ENCODE measurements at regions not wholly inside any gene's neighbourhood (a gene's known extent, or its start where the extent isn't known, plus 50 kb on each side); places are given as distances from the start of the nearest gene placed in this dataset.
A peak's percentile ranks its signal among the peaks of the same experiment; 100 is the strongest.

- Histone ChIP-seq H3K9me3 (ENCODE audit: low read length) (no peaks in the 10 kb centered on the region), H4K20me1 (ENCODE audit: low read length) (no peaks in the 10 kb centered on the region), H3K79me2 (ENCODE audit: low read length) (no peaks in the 10 kb centered on the region), H3K27ac (ENCODE audit: low read length) (no peak overlapping the region), H3F3A (ENCODE audit: low read length, unreplicated experiment) (no peaks in the 10 kb centered on the region), H3K27me3 (ENCODE audit: low read length) (peaks cover 22% of the 10 kb centered on the region), H3K36me3 (ENCODE audit: low read depth, low read length) (no peaks in the 10 kb centered on the region), H3K9me2 (replicated peaks; ENCODE audit: low read length) (no peaks in the 10 kb centered on the region), H3K9ac (ENCODE audit: low read length) (no peak overlapping the region), H3K4me2 (ENCODE audit: low read length) (no peak overlapping the region), H3K4me3 (ENCODE audit: low read length) (no peak overlapping the region), H3K4me1 (ENCODE audit: insufficient read depth, low read length) (no peaks in the 10 kb centered on the region), H2AFZ (ENCODE audit: low read length) (no peak overlapping the region)
- ChIA-PET POLR2A (ENCODE audit: unreplicated experiment) (no interaction called here), CTCF (no interaction called here)
- ATAC-seq (no peak), DNase-seq (peak; percentile 2)
- BruUV-seq (replicated peaks), result no TSS peak
- TF ChIP-seq CTCF (conservative IDR thresholded peaks at IDR 0.05; ENCODE audit: low read depth, low read length), result no peak
- no peak for TF ChIP-seq EZH2 (IDR thresholded peaks at IDR 0.05; ENCODE audit: low read length, unreplicated experiment)
- no peak for TF ChIP-seq EZH2phosphoT487 (IDR thresholded peaks at IDR 0.05; ENCODE audit: borderline replicate concordance, low read length)
- intact Hi-C loops (cut with micrococcal nuclease), result no loop called here
These were observed 130.4 kb upstream of the MIR17HG start for GRCh38 chr13:91216928-91217700.

- Histone ChIP-seq H2AFZ (ENCODE audit: low read length) (no peak overlapping the region), H3K4me2 (ENCODE audit: low read length) (no peak overlapping the region), H3K36me3 (ENCODE audit: low read depth, low read length) (no peaks in the 10 kb centered on the region), H3K4me1 (ENCODE audit: insufficient read depth, low read length) (no peaks in the 10 kb centered on the region), H3K27me3 (ENCODE audit: low read length) (peaks cover 32% of the 10 kb centered on the region), H3K9me3 (ENCODE audit: low read length) (no peaks in the 10 kb centered on the region), H3F3A (ENCODE audit: low read length, unreplicated experiment) (no peaks in the 10 kb centered on the region), H4K20me1 (ENCODE audit: low read length) (no peaks in the 10 kb centered on the region), H3K27ac (ENCODE audit: low read length) (no peak overlapping the region), H3K9me2 (replicated peaks; ENCODE audit: low read length) (no peaks in the 10 kb centered on the region), H3K9ac (ENCODE audit: low read length) (no peak overlapping the region), H3K79me2 (ENCODE audit: low read length) (no peaks in the 10 kb centered on the region), H3K4me3 (ENCODE audit: low read length) (no peak overlapping the region)
- TF ChIP-seq EZH2phosphoT487 (IDR thresholded peaks at IDR 0.05; ENCODE audit: borderline replicate concordance, low read length), result no peak
- TF ChIP-seq EZH2 (IDR thresholded peaks at IDR 0.05; ENCODE audit: low read length, unreplicated experiment), result no peak
- no peak for TF ChIP-seq CTCF (conservative IDR thresholded peaks at IDR 0.05; ENCODE audit: low read depth, low read length)
- no TSS peak for BruUV-seq (replicated peaks)
- ChIA-PET POLR2A (ENCODE audit: unreplicated experiment) (no interaction called here), CTCF (no interaction called here)
- intact Hi-C loops (cut with micrococcal nuclease), result no loop called here
- ATAC-seq (no peak), DNase-seq (no peak)
These were observed 128.3 kb upstream of the MIR17HG start for GRCh38 chr13:91219201-91219600.

- H3K27ac ChIP-seq (ENCODE audit: low read length), result no peak overlapping the region
- no peaks in the 10 kb centered on the region for H3K36me3 ChIP-seq (ENCODE audit: low read depth, low read length)
- no peak overlapping the region for H3K9ac ChIP-seq (ENCODE audit: low read length)
- H3K4me3 ChIP-seq (ENCODE audit: low read length), result no peak overlapping the region
- intact Hi-C loops (cut with micrococcal nuclease), result no loop called here
- no peaks in the 10 kb centered on the region for H3F3A ChIP-seq (ENCODE audit: low read length, unreplicated experiment)
- DNase-seq (no peak), ATAC-seq (no peak)
- no peak overlapping the region for H2AFZ ChIP-seq (ENCODE audit: low read length)
- no peak for TF ChIP-seq CTCF (conservative IDR thresholded peaks at IDR 0.05; ENCODE audit: low read depth, low read length)
- no peak for TF ChIP-seq EZH2phosphoT487 (IDR thresholded peaks at IDR 0.05; ENCODE audit: borderline replicate concordance, low read length)
- no peak for TF ChIP-seq EZH2 (IDR thresholded peaks at IDR 0.05; ENCODE audit: low read length, unreplicated experiment)
- H3K27me3 ChIP-seq (ENCODE audit: low read length), result peaks cover 36% of the 10 kb centered on the region
- H3K79me2 ChIP-seq (ENCODE audit: low read length), result no peaks in the 10 kb centered on the region
- CTCF ChIA-PET, result no interaction called here
- no TSS peak for BruUV-seq (replicated peaks)
- no peaks in the 10 kb centered on the region for H3K9me2 ChIP-seq (replicated peaks; ENCODE audit: low read length)
- H4K20me1 ChIP-seq (ENCODE audit: low read length), result no peaks in the 10 kb centered on the region
- POLR2A ChIA-PET (ENCODE audit: unreplicated experiment), result no interaction called here
- no peak overlapping the region for H3K4me2 ChIP-seq (ENCODE audit: low read length)
- H3K4me1 ChIP-seq (ENCODE audit: insufficient read depth, low read length), result no peaks in the 10 kb centered on the region
- H3K9me3 ChIP-seq (ENCODE audit: low read length), result no peaks in the 10 kb centered on the region
These were observed 126.6 kb upstream of the MIR17HG start for GRCh38 chr13:91220872-91221271.
